Activated CD4-positive, alpha-beta T cell treated with anti-CD3 and anti-CD28 coated beads, Interleukin-2, amount 10 ng/mL, durations not matched to agents 7 days and 5 days (primary cell): ENCODE measurements at regions not wholly inside any gene's neighbourhood (a gene's known extent, or its start where the extent isn't known, plus 50 kb on each side); places are given as distances from the start of the nearest gene placed in this dataset.
"Not testable (repeated sequence)": the region's sequence is repeated elsewhere in the genome, so short reads cannot be mapped to it uniquely, and the experiment has no call there.

Source experiments
- CTCF ChIA-PET: fragments of 350-600 bp; sonication (Branson Sonifier 250); formaldehyde crosslinking; loops from one replicate; lab custom pipeline; 2021; ENCODE audit warnings: antibody characterized with exemption; lab: Charles Lee
- POLR2A ChIA-PET: fragments of 350-600 bp; sonication (Branson Sonifier 250); formaldehyde crosslinking; loops from one replicate; lab custom pipeline; 2021; ENCODE audit warnings: antibody characterized with exemption; lab: Charles Lee
- DNase-seq: peaks from one replicate; pipeline ENCODE4 v3.0.0-alpha.2; 2020
- H3K27ac Mint-ChIP-seq: one replicate; pipeline ENCODE4 v1.8.0; 2021; ENCODE audit warnings: mild to moderate bottlenecking, moderate library complexity, mixed read lengths
- H3K27me3 Mint-ChIP-seq: one replicate; pipeline ENCODE4 v1.8.0; 2021; ENCODE audit warnings: mixed read lengths
- H3K36me3 Mint-ChIP-seq: one replicate; pipeline ENCODE4 v1.8.0; 2021; ENCODE audit warnings: low read depth, mixed read lengths
- H3K4me1 Mint-ChIP-seq: one replicate; pipeline ENCODE4 v1.8.0; 2021; ENCODE audit warnings: mixed read lengths
- H3K4me3 Mint-ChIP-seq: one replicate; pipeline ENCODE4 v1.8.0; 2021; ENCODE audit warnings: mild to moderate bottlenecking, moderate library complexity, mixed read lengths
- H3K9me3 Mint-ChIP-seq: one replicate; pipeline ENCODE4 v1.8.0; 2021; ENCODE audit warnings: mixed read lengths

DNA sequence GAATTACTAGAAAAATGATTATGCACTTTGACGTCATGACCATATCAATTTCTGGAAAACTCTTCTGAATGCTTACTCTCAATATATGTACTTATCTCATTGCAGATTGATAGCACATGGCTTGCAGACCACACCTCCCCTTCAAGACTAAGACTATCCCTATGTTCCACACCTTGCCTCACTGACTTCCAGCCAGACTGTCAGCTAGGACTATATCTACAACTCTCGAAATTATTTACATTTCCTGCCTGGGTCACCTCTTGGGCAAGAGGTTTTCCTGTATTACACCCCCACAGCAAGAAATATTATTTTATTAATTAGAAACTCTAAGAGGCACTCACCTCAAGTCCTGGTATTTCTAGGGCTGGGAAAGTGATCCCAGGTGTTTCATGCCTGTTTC lies 236.6 kb downstream of the CYRIA start:
- no peaks in the 10 kb centered on the region for H3K27me3 Mint-ChIP-seq
- no peak overlapping the region for H3K4me3 Mint-ChIP-seq
- DNase-seq, result no peak
- H3K36me3 Mint-ChIP-seq, result no peaks in the 10 kb centered on the region
- H3K27ac Mint-ChIP-seq, result no peak overlapping the region
- ChIA-PET POLR2A (no interaction called here), CTCF (no interaction called here)
- no peaks in the 10 kb centered on the region for H3K4me1 Mint-ChIP-seq
- H3K9me3 Mint-ChIP-seq, result no peaks in the 10 kb centered on the region

DNA sequence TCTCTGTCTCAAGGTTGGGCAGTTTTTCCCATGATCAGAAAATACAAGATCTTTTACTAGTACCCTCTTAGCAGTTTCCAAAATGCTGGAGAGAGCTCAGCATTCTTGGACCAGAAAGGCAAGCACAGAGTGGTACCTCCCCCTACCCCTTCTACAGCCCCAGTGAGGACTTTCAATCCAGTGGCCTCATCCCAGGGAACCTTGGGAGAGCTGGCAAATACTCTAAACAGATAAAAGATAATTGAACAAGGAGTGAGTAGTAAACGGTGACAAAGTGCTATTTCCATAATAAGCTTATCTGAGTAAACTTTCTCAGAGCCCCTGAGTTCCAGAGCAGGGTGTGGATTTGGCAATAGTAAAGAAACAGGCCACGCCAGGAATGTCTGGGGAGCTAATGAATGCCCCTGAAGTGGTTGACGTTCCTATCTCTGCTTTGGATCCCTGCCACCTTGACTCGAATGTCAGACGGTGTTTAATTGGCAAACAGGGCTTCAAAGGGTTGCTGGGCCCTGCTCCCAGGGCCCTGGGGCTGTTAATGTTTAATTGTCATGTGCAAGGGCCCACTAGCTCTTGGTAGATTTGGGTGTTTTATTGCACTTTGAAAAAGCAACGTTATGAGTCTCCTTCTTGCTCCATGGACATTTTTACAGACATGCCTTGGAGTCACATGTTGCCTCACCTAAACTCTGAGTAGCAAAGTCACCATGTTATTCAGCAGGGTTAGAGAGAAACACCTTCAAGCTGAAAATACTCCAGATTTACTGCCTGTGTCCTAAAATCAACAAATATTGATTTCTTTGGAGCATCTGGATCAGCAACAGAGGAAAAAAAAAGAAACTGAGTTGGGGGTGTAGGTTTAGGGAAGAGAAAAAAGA lies 239.9 kb downstream of the CYRIA start:
- POLR2A ChIA-PET, result no interaction called here
- H3K27ac Mint-ChIP-seq, result no peak overlapping the region
- no peak for DNase-seq
- peaks cover 4% of the 10 kb centered on the region for H3K27me3 Mint-ChIP-seq
- CTCF ChIA-PET, result interaction anchor here (0.6 to 1.5 kb wide), 2 partner anchors 13 to 83 kb away, joined by 3 read pairs; no protein-coding TSS in a partner anchor
- H3K4me1 Mint-ChIP-seq, result no peaks in the 10 kb centered on the region
- no peaks in the 10 kb centered on the region for H3K36me3 Mint-ChIP-seq
- no peak overlapping the region for H3K4me3 Mint-ChIP-seq
- H3K9me3 Mint-ChIP-seq, result no peaks in the 10 kb centered on the region

- ChIA-PET CTCF (no interaction called here), POLR2A (no interaction called here)
- Mint-ChIP-seq H3K4me1 (no peaks in the 10 kb centered on the region), H3K27ac (no peak overlapping the region), H3K36me3 (no peaks in the 10 kb centered on the region), H3K9me3 (no peaks in the 10 kb centered on the region), H3K27me3 (peaks cover 4% of the 10 kb centered on the region), H3K4me3 (no peak overlapping the region)
- DNase-seq, result no peak
These were observed 245.2 kb downstream of the CYRIA start for GRCh38 chr2:16420421-16420820.

DNA sequence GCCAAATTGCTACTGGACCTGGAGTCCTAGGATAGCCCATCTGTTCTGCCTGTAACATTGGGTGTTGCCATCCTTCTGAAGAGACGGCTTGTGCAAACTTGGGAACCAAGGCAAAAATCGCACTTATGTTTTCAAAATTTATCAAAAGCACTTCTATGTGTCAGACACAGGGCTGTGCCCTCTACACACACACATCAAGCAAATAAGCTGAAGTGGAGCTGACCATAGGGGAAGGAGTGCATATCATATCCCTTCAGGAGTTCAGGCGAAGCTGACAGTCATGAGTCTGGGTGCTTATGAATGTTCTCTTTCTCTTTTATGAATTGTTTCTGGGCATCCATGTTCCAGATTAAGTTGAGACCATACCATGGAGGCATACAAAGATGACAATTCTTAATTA lies 247.9 kb downstream of the CYRIA start:
- H3K9me3 Mint-ChIP-seq, result no peaks in the 10 kb centered on the region
- DNase-seq, result no peak
- POLR2A ChIA-PET, result no interaction called here
- H3K36me3 Mint-ChIP-seq, result no peaks in the 10 kb centered on the region
- H3K4me1 Mint-ChIP-seq, result no peaks in the 10 kb centered on the region
- H3K27me3 Mint-ChIP-seq, result peaks cover 4% of the 10 kb centered on the region
- H3K27ac Mint-ChIP-seq, result no peak overlapping the region
- CTCF ChIA-PET, result interaction anchor here (0.6 to 1.2 kb wide), 3 partner anchors 19 to 139 kb away, joined by 3 to 4 read pairs (median 3); no protein-coding TSS in a partner anchor
- H3K4me3 Mint-ChIP-seq, result no peak overlapping the region

GRCh38 chr2:16416651-16417050 lies 249.0 kb downstream of the CYRIA start:
- no peak overlapping the region for H3K4me3 Mint-ChIP-seq
- H3K4me1 Mint-ChIP-seq, result no peaks in the 10 kb centered on the region
- H3K27ac Mint-ChIP-seq, result no peak overlapping the region
- CTCF ChIA-PET, result no interaction called here
- H3K27me3 Mint-ChIP-seq, result peaks cover 2% of the 10 kb centered on the region
- no peaks in the 10 kb centered on the region for H3K9me3 Mint-ChIP-seq
- no peaks in the 10 kb centered on the region for H3K36me3 Mint-ChIP-seq
- POLR2A ChIA-PET, result no interaction called here
- DNase-seq, result no peak

DNA sequence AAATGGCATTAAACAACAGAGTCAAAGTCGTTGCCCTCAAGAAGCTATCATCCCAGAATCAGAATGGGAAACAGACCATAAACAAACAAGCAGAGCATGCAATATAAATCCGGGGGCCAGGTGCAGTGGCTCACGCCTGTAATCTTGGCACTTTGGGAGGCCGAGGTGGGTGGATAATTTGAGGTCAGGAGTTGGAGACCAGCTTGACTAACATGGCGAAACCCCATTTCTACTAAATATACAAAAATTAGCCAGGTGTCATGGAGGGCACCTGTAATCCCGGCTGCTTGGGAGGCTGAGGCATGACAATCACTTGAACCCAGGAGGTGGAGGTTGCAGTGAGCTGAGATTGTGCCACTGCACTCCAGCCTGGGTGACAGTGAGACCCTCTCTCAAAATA lies 249.8 kb downstream of the CYRIA start:
- POLR2A ChIA-PET, H3K36me3 Mint-ChIP-seq, DNase-seq, H3K4me3 Mint-ChIP-seq, H3K27ac Mint-ChIP-seq, H3K4me1 Mint-ChIP-seq, CTCF ChIA-PET, H3K9me3 Mint-ChIP-seq, H3K27me3 Mint-ChIP-seq: not testable (repeated sequence)

GRCh38 chr2:16413947-16414346 lies 251.7 kb downstream of the CYRIA start:
- CTCF ChIA-PET, result no interaction called here
- Mint-ChIP-seq H3K27me3 (no peaks in the 10 kb centered on the region), H3K9me3 (no peaks in the 10 kb centered on the region), H3K4me1 (no peaks in the 10 kb centered on the region), H3K36me3 (no peaks in the 10 kb centered on the region), H3K27ac (no peak overlapping the region), H3K4me3 (no peak overlapping the region)
- DNase-seq, result no peak
- POLR2A ChIA-PET, result no interaction called here

GRCh38 chr2:16413285-16413684 lies 252.3 kb downstream of the CYRIA start:
- no peaks in the 10 kb centered on the region for H3K36me3 Mint-ChIP-seq
- POLR2A ChIA-PET, result no interaction called here
- H3K27ac Mint-ChIP-seq, result no peak overlapping the region

GRCh38 chr2:16412321-16413030 lies 253.2 kb downstream of the CYRIA start:
- no peaks in the 10 kb centered on the region for H3K4me1 Mint-ChIP-seq

More at GRCh38 chr2:16413285-16413684, 252.3 kb downstream of the CYRIA start:
- no peaks in the 10 kb centered on the region for H3K9me3 Mint-ChIP-seq
- H3K4me3 Mint-ChIP-seq, result no peak overlapping the region
- CTCF ChIA-PET, result no interaction called here
- H3K4me1 Mint-ChIP-seq, result no peaks in the 10 kb centered on the region
- DNase-seq, result no peak
- no peaks in the 10 kb centered on the region for H3K27me3 Mint-ChIP-seq

GRCh38 chr2:16411788-16412187 lies 253.8 kb downstream of the CYRIA start:
- Mint-ChIP-seq H3K4me3 (no peak overlapping the region), H3K9me3 (no peaks in the 10 kb centered on the region)
- no peak for DNase-seq

More at GRCh38 chr2:16412321-16413030, 253.2 kb downstream of the CYRIA start:
- POLR2A ChIA-PET, result no interaction called here
- no peak overlapping the region for H3K27ac Mint-ChIP-seq
- no peak overlapping the region for H3K4me3 Mint-ChIP-seq
- CTCF ChIA-PET, result no interaction called here
- no peaks in the 10 kb centered on the region for H3K36me3 Mint-ChIP-seq
- H3K27me3 Mint-ChIP-seq, result no peaks in the 10 kb centered on the region
- no peaks in the 10 kb centered on the region for H3K9me3 Mint-ChIP-seq
- DNase-seq, result no peak

GRCh38 chr2:16409849-16410248 lies 255.8 kb downstream of the CYRIA start:
- Mint-ChIP-seq H3K36me3 (no peaks in the 10 kb centered on the region), H3K4me3 (no peak overlapping the region), H3K27ac (no peak overlapping the region), H3K4me1 (no peaks in the 10 kb centered on the region), H3K27me3 (no peaks in the 10 kb centered on the region), H3K9me3 (no peaks in the 10 kb centered on the region)
- DNase-seq, result no peak
- POLR2A ChIA-PET, result no interaction called here
- CTCF ChIA-PET, result no interaction called here

More at GRCh38 chr2:16411788-16412187, 253.8 kb downstream of the CYRIA start:
- ChIA-PET POLR2A (no interaction called here), CTCF (no interaction called here)
- Mint-ChIP-seq H3K27ac (no peak overlapping the region), H3K36me3 (no peaks in the 10 kb centered on the region), H3K4me1 (no peaks in the 10 kb centered on the region), H3K27me3 (no peaks in the 10 kb centered on the region)

DNA sequence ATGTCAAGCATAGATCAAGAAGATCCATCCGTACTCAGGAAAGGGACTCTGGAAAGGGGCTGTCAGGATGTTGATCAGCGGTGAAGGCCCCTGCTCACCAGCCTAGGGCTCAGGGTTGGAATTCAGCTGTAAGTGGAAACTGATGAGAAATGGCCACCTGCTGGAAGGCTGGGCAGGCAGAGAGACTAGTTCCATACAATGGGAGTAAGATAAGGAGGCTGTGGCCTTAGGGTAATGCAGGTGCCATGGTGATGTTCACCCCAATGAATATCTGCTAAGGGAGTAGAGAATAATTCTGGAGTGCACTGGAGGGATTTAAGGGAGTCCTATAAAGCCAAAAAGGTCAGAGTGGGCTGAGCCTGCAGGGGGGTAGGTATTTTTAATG lies 256.6 kb downstream of the CYRIA start:
- Mint-ChIP-seq H3K9me3 (no peaks in the 10 kb centered on the region), H3K27me3 (no peaks in the 10 kb centered on the region), H3K27ac (no peak overlapping the region), H3K4me3 (no peak overlapping the region), H3K4me1 (no peaks in the 10 kb centered on the region), H3K36me3 (no peaks in the 10 kb centered on the region)
- CTCF ChIA-PET, result no interaction called here
- DNase-seq, result no peak
- POLR2A ChIA-PET, result no interaction called here

GRCh38 chr2:16408331-16409005 lies 257.2 kb downstream of the CYRIA start:
- Mint-ChIP-seq H3K27ac (no peak overlapping the region), H3K36me3 (no peaks in the 10 kb centered on the region), H3K4me3 (no peak overlapping the region), H3K4me1 (no peaks in the 10 kb centered on the region), H3K27me3 (no peaks in the 10 kb centered on the region), H3K9me3 (no peaks in the 10 kb centered on the region)
- no peak for DNase-seq
- ChIA-PET CTCF (no interaction called here), POLR2A (no interaction called here)
